ENCODE measurements at regions not wholly inside any gene's neighbourhood (a gene's known extent, or its start where the extent isn't known, plus 50 kb on each side); places are given as distances from the start of the nearest gene placed in this dataset.

DNA sequence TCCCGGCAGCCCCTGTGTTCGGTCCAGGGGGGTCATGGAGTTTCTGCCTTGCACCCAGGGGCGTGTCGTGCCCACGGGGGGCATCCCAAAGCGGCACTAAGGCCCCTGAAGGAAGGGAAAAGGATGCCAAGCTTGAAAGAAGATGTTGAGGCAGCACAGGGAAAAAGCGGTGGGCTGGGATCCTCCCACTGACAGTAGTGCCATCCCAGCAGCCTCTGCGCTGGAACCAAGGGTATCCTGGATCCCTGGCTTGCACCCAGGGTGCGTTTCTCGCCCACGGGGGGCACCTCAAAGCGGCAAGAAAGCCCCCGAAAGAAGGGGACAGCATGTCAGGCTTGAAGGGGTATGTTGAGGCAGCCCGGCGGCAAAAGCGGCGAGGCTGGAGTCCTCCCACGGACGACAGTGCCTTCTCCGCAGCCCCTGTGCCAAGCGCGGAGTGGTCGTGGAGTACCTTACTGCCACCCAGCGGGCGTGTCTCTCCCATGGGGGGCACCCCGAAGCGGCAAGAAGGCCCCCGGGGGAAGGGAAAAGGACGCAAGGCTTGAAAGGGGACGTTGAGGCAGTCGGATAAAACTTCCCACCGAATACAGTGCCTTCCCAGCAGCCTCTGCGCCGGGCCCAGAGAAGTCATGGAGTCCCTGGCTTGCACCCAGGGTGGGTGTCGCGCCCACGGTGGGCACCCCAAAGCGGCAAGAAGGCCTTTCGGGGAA is 164.4 kb upstream of the ALG10B start:
- TF ChIP-seq CTCF (IDR thresholded peaks at IDR 0.05 in 8 of 11, conservative IDR thresholded peaks at IDR 0.05 in 3 of 11) (no peak), POLR2A (IDR thresholded peaks at IDR 0.05) (no peak), POLR2AphosphoS5 (IDR thresholded peaks at IDR 0.05) (no peak)
- Histone ChIP-seq H3K4me3 (no peak overlapping the region), H3K36me3 (no peaks in the 10 kb centered on the region), H3K9me3 (peaks cover 0 to 87% (median 14%) of the 10 kb centered on the region in 8 donors), H3K27me3 (replicated peaks in 1 of 7) (no peaks in the 10 kb centered on the region), H3K4me1 (no peaks in the 10 kb centered on the region), H3K27ac (no peak overlapping the region)
- intact Hi-C loops (cut with DNase I; ENCODE audit: low total_unique reads): no loop called here
- 82 to 89% (median 86%) methylated on average over 38 to 39 of the region's 39 CpGs for WGBS, 5 donors
- no peak for DNase-seq

GRCh38 chr12:38152816-38153736 is 163.5 kb upstream of the ALG10B start:
- H3K27ac ChIP-seq: no peak overlapping the region
- no peaks in the 10 kb centered on the region for H3K27me3 ChIP-seq (replicated peaks in 1 of 7)
- no peak for DNase-seq
- no peaks in the 10 kb centered on the region for H3K36me3 ChIP-seq
- no peak overlapping the region for H3K4me3 ChIP-seq
- 85 to 90% (median 87%) methylated on average over 51 to 53 of the region's 53 CpGs for WGBS, 5 donors
- H3K4me1 ChIP-seq: no peaks in the 10 kb centered on the region
- H3K9me3 ChIP-seq: peaks cover 0 to 87% (median 4%) of the 10 kb centered on the region in 8 donors
- intact Hi-C loops (cut with DNase I; ENCODE audit: low total_unique reads): no loop called here
- TF ChIP-seq CTCF (IDR thresholded peaks at IDR 0.05 in 8 of 11, conservative IDR thresholded peaks at IDR 0.05 in 3 of 11) (no peak), POLR2A (IDR thresholded peaks at IDR 0.05) (no peak), POLR2AphosphoS5 (IDR thresholded peaks at IDR 0.05) (no peak)

DNA sequence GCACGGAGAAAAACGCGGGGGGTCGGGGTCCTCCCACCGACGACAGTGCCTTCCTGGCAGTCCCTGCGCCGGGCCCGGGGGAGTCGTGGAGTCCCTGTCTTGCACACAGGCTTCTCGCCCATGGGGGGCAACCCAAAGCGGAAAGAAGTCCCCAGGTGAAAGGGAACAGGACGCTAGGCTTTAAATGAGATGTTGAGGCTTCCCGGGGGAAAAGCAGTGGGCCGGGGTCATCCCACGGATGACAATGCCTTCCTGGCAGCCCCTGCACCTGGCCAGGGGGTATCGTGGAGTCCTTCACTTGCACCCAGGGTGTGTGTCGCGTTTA is 162.9 kb upstream of the ALG10B start:
- H3K27me3 ChIP-seq (replicated peaks in 1 of 7): no peaks in the 10 kb centered on the region
- H3K4me1 ChIP-seq: no peaks in the 10 kb centered on the region
- DNase-seq: no peak
- peaks cover 0 to 86% (median 0%) of the 10 kb centered on the region in 8 donors for H3K9me3 ChIP-seq
- 85 to 89% (median 87%) methylated on average over 19 of the region's 19 CpGs for WGBS, 5 donors
- intact Hi-C loops (cut with DNase I; ENCODE audit: low total_unique reads): no loop called here
- no peak overlapping the region for H3K4me3 ChIP-seq
- no peak for TF ChIP-seq POLR2A (IDR thresholded peaks at IDR 0.05)
- no peak for TF ChIP-seq POLR2AphosphoS5 (IDR thresholded peaks at IDR 0.05)
- TF ChIP-seq CTCF (IDR thresholded peaks at IDR 0.05 in 8 of 11, conservative IDR thresholded peaks at IDR 0.05 in 3 of 11): no peak
- H3K27ac ChIP-seq: no peak overlapping the region
- H3K36me3 ChIP-seq: no peaks in the 10 kb centered on the region

Measured in spleen (tissue), 11 donors.